SK-N-SH (cell line): ENCODE measurements at regions not wholly inside any gene's neighbourhood (a gene's known extent, or its start where the extent isn't known, plus 50 kb on each side); places are given as distances from the start of the nearest gene placed in this dataset.

Experiments used
- CTCF ChIA-PET: fragments of 300-600, 350-600 bp; formaldehyde crosslinking; extraction: SDS; loops from one replicate; lab custom pipeline; 2021; lab: Yijun Ruan, JAX
- POLR2A ChIA-PET: fragments of 350-600 bp; sonication (Branson Sonifier 250); formaldehyde crosslinking; extraction: SDS; loops from one replicate; lab custom pipeline; 2020; ENCODE audit warnings: antibody characterized with exemption, inconsistent platforms; lab: Yijun Ruan, JAX
- DNase-seq: peaks from one replicate; pipeline ENCODE4 v3.0.0; 2012
- H2AFZ ChIP-seq: fragments of 200-600 bp; sonication (generic); 2 replicates; pipeline ENCODE4 v1.8.1; 2016; ENCODE audit warnings: antibody characterized with exemption, mild to moderate bottlenecking, low read depth
- H3F3A ChIP-seq: fragments of 200-600 bp; sonication (generic); replicated peaks from 2 replicates; pipeline ENCODE3; 2016; ENCODE audit warnings: antibody characterized with exemption, mild to moderate bottlenecking; ENCODE audit not compliant: insufficient read depth
- H3K27ac ChIP-seq, 2 experiments: fragments of 200-500 bp in 1 of 2; fragments of 200-600 bp in 1 of 2; sonication (Bioruptor generic) in 1 of 2; sonication (generic), shearing (Covaris generic) in 1 of 2; 2 replicates each; pipeline versions ENCODE4 v1.5.1 to v1.6.1; 2014 to 2016; ENCODE audit warnings: low read depth in 2 of 2, inconsistent platforms in 1 of 2, low read length in 1 of 2, mild to moderate bottlenecking in 1 of 2, mixed read lengths in 1 of 2
- H3K27me3 ChIP-seq: fragments of 200-600 bp; sonication (generic), shearing (Covaris generic); 2 replicates; pipeline ENCODE4 v1.6.1; 2016; ENCODE audit warnings: mixed run types; ENCODE audit not compliant: insufficient read depth
- H3K36me3 ChIP-seq, 2 experiments: fragments of 200-500 bp in 1 of 2; fragments of 200-600 bp in 1 of 2; sonication (Bioruptor generic) in 1 of 2; sonication (generic) in 1 of 2; replicated peaks in 1 of 2; 2 replicates each; pipeline versions ENCODE3 to v1.5.1; 2014 to 2016; ENCODE audit warnings: low read length in 1 of 2, mild to moderate bottlenecking in 1 of 2; ENCODE audit not compliant: insufficient read depth in 2 of 2, control insufficient read depth in 1 of 2
- H3K4me1 ChIP-seq, 2 experiments: fragments of 200-500 bp in 1 of 2; fragments of 200-600 bp in 1 of 2; sonication (Bioruptor generic) in 1 of 2; sonication (generic), shearing (Covaris generic) in 1 of 2; 2 replicates each; pipeline versions ENCODE4 v1.5.1 to v1.6.1; 2014 to 2016; ENCODE audit warnings: low read depth in 1 of 2, low read length in 1 of 2, mixed run types in 1 of 2; ENCODE audit not compliant: insufficient read depth in 2 of 2, control insufficient read depth in 1 of 2
- H3K4me2 ChIP-seq: fragments of 200-600 bp; sonication (generic), shearing (Covaris generic); 2 replicates; pipeline ENCODE4 v1.6.1; 2017; ENCODE audit warnings: mixed run types
- H3K4me3 ChIP-seq, 2 experiments: fragments of 200-500 bp in 1 of 2; fragments of 200-600 bp in 1 of 2; sonication (Bioruptor generic) in 1 of 2; sonication (generic), shearing (Covaris generic) in 1 of 2; 2 replicates each; pipeline versions ENCODE4 v1.5.1 to v1.8.1; 2014 to 2016; ENCODE audit warnings: low read depth in 2 of 2, inconsistent platforms in 1 of 2, low read length in 1 of 2, mild to moderate bottlenecking in 1 of 2, mixed read lengths in 1 of 2, moderate library complexity in 1 of 2
- H3K79me2 ChIP-seq: fragments of 200-600 bp; sonication (generic); 2 replicates; pipeline ENCODE4 v1.8.1; 2017; ENCODE audit warnings: mild to moderate bottlenecking; ENCODE audit not compliant: insufficient read depth
- H3K9ac ChIP-seq: fragments of 200-600 bp; sonication (generic); 2 replicates; pipeline ENCODE4 v1.6.1; 2017; ENCODE audit warnings: mixed run types
- H3K9me2 ChIP-seq: fragments of 200-600 bp; sonication (generic); 2 replicates; pipeline ENCODE4 v1.6.1; 2017; ENCODE audit warnings: mixed run types
- H3K9me3 ChIP-seq: fragments of 200-600 bp; sonication (generic); 2 replicates; pipeline ENCODE4 v1.6.1; 2017; ENCODE audit warnings: mixed run types, mild to moderate bottlenecking, moderate library complexity
- H4K20me1 ChIP-seq: fragments of 200-600 bp; sonication (generic); 2 replicates; pipeline ENCODE4 v1.6.1; 2017; ENCODE audit warnings: mild to moderate bottlenecking, mixed run types; ENCODE audit not compliant: insufficient read depth
- CTCF ChIP-seq: fragments of 200-600 bp; sonication (generic); IDR thresholded peaks from 2 replicates; pipeline ENCODE4 v1.6.1; 2017; ENCODE audit warnings: antibody characterized with exemption, mild to moderate bottlenecking, moderate library complexity
- ELF1 ChIP-seq: IDR thresholded peaks from 2 replicates; pipeline ENCODE4 v1.4.0; 2012
- EP300 ChIP-seq, 2 experiments: IDR thresholded peaks; 2 replicates each; pipeline versions ENCODE4 v1.4.0 to v1.6.1; 2012; ENCODE audit warnings: borderline replicate concordance in 1 of 2, low read depth in 1 of 2, low read length in 1 of 2
- FOSL2 ChIP-seq: IDR thresholded peaks from 2 replicates; pipeline ENCODE4 v1.4.0; 2012; ENCODE audit warnings: low read depth, mild to moderate bottlenecking, moderate library complexity, borderline replicate concordance
- GABPA ChIP-seq: IDR thresholded peaks from 2 replicates; pipeline ENCODE4 v1.4.0; 2012; ENCODE audit warnings: low read depth, mild to moderate bottlenecking
- JUND ChIP-seq: IDR thresholded peaks from 2 replicates; pipeline ENCODE4 v1.4.0; 2012
- MEF2A ChIP-seq: IDR thresholded peaks from 2 replicates; pipeline ENCODE4 v1.4.0; 2012; ENCODE audit warnings: low read depth, borderline replicate concordance
- RAD21 ChIP-seq: IDR thresholded peaks from 2 replicates; pipeline ENCODE4 v1.6.1; 2012; ENCODE audit warnings: mild to moderate bottlenecking, low read length
- SIN3A ChIP-seq: IDR thresholded peaks from 2 replicates; pipeline ENCODE4 v1.6.1; 2012; ENCODE audit warnings: low read depth, mild to moderate bottlenecking, low read length, moderate library complexity, borderline replicate concordance
- TCF12 ChIP-seq: IDR thresholded peaks from 2 replicates; pipeline ENCODE4 v1.4.0; 2012
- USF1 ChIP-seq: IDR thresholded peaks from 2 replicates; pipeline ENCODE4 v1.4.0; 2012; ENCODE audit warnings: low read depth, borderline replicate concordance
- WGBS: methylation state at CpG from one replicate; pipeline ENCODE4 v1.1.6; 2017; ENCODE audit warnings: low lambda C conversion rate; 5-methylcytosine and 5-hydroxymethylcytosine counted together
- TF ChIP-seq, protein P1 (sequence below): IDR thresholded peaks from 2 replicates; pipeline ENCODE4; 2012

- POLR2A ChIA-PET, result no interaction called here
- no peaks in the 10 kb centered on the region for H3K9me2 ChIP-seq
- H3K27me3 ChIP-seq, result no peaks in the 10 kb centered on the region
- H3K79me2 ChIP-seq, result no peaks in the 10 kb centered on the region
- CTCF ChIA-PET, result no interaction called here
- no peak overlapping the region for H3K9ac ChIP-seq
- H2AFZ ChIP-seq, result no peak overlapping the region
- no peaks in the 10 kb centered on the region for H3K36me3 ChIP-seq
- H3K4me2 ChIP-seq, result no peak overlapping the region
- DNase-seq, result no peak
- H3K4me3 ChIP-seq, result no peak overlapping the region
- H4K20me1 ChIP-seq, result no peaks in the 10 kb centered on the region
- no peaks in the 10 kb centered on the region; a peak in 1 of 4 replicates for H3K4me1 ChIP-seq
- peak overlapping the region in 1 of 2 experiments; percentile 68; a peak in 2 of 4 replicates for H3K27ac ChIP-seq
- no peaks in the 10 kb centered on the region for H3K9me3 ChIP-seq
- no peaks in the 10 kb centered on the region for H3F3A ChIP-seq
- TF ChIP-seq SIN3A, result no peak
- no peak for TF ChIP-seq USF1
- no peak for TF ChIP-seq CTCF
- TF ChIP-seq, protein P1, sequence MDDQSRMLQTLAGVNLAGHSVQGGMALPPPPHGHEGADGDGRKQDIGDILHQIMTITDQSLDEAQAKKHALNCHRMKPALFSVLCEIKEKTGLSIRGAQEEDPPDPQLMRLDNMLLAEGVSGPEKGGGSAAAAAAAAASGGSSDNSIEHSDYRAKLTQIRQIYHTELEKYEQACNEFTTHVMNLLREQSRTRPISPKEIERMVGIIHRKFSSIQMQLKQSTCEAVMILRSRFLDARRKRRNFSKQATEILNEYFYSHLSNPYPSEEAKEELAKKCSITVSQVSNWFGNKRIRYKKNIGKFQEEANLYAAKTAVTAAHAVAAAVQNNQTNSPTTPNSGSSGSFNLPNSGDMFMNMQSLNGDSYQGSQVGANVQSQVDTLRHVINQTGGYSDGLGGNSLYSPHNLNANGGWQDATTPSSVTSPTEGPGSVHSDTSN, result peak; percentile 52
- no peak for TF ChIP-seq GABPA
- peak; percentile 49; the same call in 1 of the 2 replicates for TF ChIP-seq TCF12
- TF ChIP-seq FOSL2, result peak; percentile 10; the same call in 1 of the 2 replicates
- 0 out of 4 replicates have a peak, but pooled peaks of 1 of the 2 experiments have one; percentile 27 for TF ChIP-seq EP300 (IDR thresholded peaks at IDR 0.05; ENCODE audit: borderline replicate concordance in 1 of 2, low read depth in 1 of 2, low read length in 1 of 2)
- no peak for TF ChIP-seq RAD21
- peak; percentile 57; the same call in 1 of the 2 replicates for TF ChIP-seq JUND
These were observed 469.0 kb upstream of the MEF2C start for GRCh38 chr5:89351975-89352374.

DNA sequence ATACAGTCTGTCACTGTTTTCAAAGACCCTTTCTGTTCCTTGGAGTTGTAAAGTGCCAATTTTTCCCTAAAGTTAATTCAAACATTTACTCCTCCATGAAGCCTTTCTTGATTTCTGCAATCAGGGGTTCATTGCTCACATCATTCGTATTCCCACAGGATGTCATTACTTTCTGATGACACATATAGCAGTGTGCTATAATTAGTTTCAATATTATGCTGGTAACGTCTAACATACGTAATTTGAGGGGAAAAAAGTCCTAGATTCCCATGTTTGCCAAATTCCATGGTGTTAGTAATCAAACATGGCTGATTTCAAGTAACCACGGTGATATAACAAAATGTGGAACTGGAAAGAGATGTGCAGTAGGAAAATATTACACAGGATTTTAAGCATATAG lies 468.2 kb upstream of the MEF2C start:
- H3K36me3 ChIP-seq, result no peaks in the 10 kb centered on the region
- no peaks in the 10 kb centered on the region for H3K79me2 ChIP-seq
- no peaks in the 10 kb centered on the region; a peak in 1 of 4 replicates for H3K4me1 ChIP-seq
- no peaks in the 10 kb centered on the region for H4K20me1 ChIP-seq
- H3K4me2 ChIP-seq, result no peak overlapping the region
- no peak overlapping the region; the same call in 1 of the 2 replicates for H3K9ac ChIP-seq
- ChIA-PET POLR2A (no interaction called here), CTCF (no interaction called here)
- H3K9me2 ChIP-seq, result no peaks in the 10 kb centered on the region
- H3K27me3 ChIP-seq, result no peaks in the 10 kb centered on the region
- TF ChIP-seq MEF2A (0 out of 2 replicates have a peak, but pooled peaks have one; percentile 10), ELF1 (no peak)
- no peak overlapping the region for H3K4me3 ChIP-seq
- no peak overlapping the region for H2AFZ ChIP-seq
- peak overlapping the region in 1 of 2 experiments; percentile 68; a peak in 2 of 4 replicates for H3K27ac ChIP-seq
- no peaks in the 10 kb centered on the region for H3K9me3 ChIP-seq
- WGBS, result 30% methylated on average over 4 of the region's 4 CpGs
- H3F3A ChIP-seq, result no peaks in the 10 kb centered on the region
- no peak for DNase-seq
